ENCODE measurements at regions not wholly inside any gene's neighbourhood (a gene's known extent, or its start where the extent isn't known, plus 50 kb on each side); places are given as distances from the start of the nearest gene placed in this dataset.

- no peak for DNase-seq
These were observed 167.2 kb downstream of the SETD4 start for GRCh38 chr21:35893156-35893555.

- no peak for DNase-seq
These were observed 173.4 kb downstream of the SETD4 start for GRCh38 chr21:35886887-35887286.

- no peak for DNase-seq
These were observed 174.3 kb downstream of the SETD4 start for GRCh38 chr21:35885942-35886541.

GRCh38 chr21:35882791-35883240, 177.5 kb downstream of the SETD4 start:
- no peak for DNase-seq

- DNase-seq, result no peak
These were observed 186.9 kb downstream of the SETD4 start for GRCh38 chr21:35873441-35873840.

GRCh38 chr21:35871906-35872305, 188.4 kb downstream of the SETD4 start:
- DNase-seq, result no peak

- DNase-seq, result no peak
These were observed 191.5 kb downstream of the SETD4 start for GRCh38 chr21:35868869-35869223.

GRCh38 chr21:35868005-35868868, 192.1 kb downstream of the SETD4 start:
- DNase-seq, result no peak

GRCh38 chr21:35864039-35864438, 196.3 kb downstream of the SETD4 start:
- DNase-seq, result no peak

GRCh38 chr21:35862969-35863368, 197.4 kb downstream of the SETD4 start:
- no peak for DNase-seq

- DNase-seq, result no peak
These were observed 198.7 kb downstream of the SETD4 start for GRCh38 chr21:35861661-35862060.

GRCh38 chr21:35860189-35860869, 200.0 kb downstream of the SETD4 start:
- DNase-seq, result no peak

GRCh38 chr21:35859677-35860076, 200.6 kb downstream of the SETD4 start:
- DNase-seq, result no peak

GRCh38 chr21:35857095-35857494, 203.2 kb downstream of the SETD4 start:
- no peak for DNase-seq

GRCh38 chr21:35855484-35855883, 204.8 kb downstream of the SETD4 start:
- no peak for DNase-seq

- DNase-seq, result no peak
These were observed 206.0 kb downstream of the SETD4 start for GRCh38 chr21:35854281-35854680.

GRCh38 chr21:35853321-35854239, 206.7 kb downstream of the SETD4 start:
- no peak for DNase-seq

GRCh38 chr21:35852820-35853219, 207.5 kb downstream of the SETD4 start:
- no peak for DNase-seq

GRCh38 chr21:35850542-35851103, 209.7 kb downstream of the SETD4 start:
- no peak for DNase-seq

GRCh38 chr21:35850029-35850428, 210.3 kb downstream of the SETD4 start:
- no peak for DNase-seq

- no peak for DNase-seq
These were observed 211.2 kb downstream of the SETD4 start for GRCh38 chr21:35849144-35849543.

- DNase-seq, result no peak
These were observed 216.2 kb downstream of the SETD4 start for GRCh38 chr21:35843911-35844667.

All from NCI-H446 (cell line).